Activated T-cell treated with anti-CD3 and anti-CD28 coated beads for 24 hours (primary cell): ENCODE measurements at regions not wholly inside any gene's neighbourhood (a gene's known extent, or its start where the extent isn't known, plus 50 kb on each side); places are given as distances from the start of the nearest gene placed in this dataset.
"Not testable (repeated sequence)": the region's sequence is repeated elsewhere in the genome, so short reads cannot be mapped to it uniquely, and the experiment has no call there.

Experiments
- DNase-seq: peaks from one replicate; pipeline ENCODE4 v3.0.0-alpha.2; 2020; ENCODE audit warnings: low read depth

- DNase-seq, result no peak
Measured at GRCh38 chr16:59540621-59541020, 806.5 kb upstream of the GOT2 start.

DNA sequence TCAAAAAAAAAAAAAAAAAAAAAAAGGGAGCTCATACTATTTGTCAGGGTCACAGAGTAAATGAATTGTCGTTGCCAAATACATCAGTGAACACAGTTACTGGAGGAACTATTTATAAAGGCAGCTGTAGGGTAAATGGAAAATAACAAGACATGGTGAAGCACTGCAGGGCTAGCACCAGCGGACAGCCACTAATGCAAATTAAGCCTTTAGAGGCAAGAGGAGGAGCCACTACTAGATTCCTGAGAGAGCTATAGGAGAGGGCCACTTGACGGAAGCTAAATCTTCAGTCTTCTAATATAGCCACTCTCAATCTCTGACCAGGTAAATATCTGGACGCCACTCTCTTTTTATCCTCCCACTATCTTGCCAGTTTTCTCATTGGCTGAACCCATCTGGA, 801.2 kb upstream of the GOT2 start:
- DNase-seq, result no peak

DNA sequence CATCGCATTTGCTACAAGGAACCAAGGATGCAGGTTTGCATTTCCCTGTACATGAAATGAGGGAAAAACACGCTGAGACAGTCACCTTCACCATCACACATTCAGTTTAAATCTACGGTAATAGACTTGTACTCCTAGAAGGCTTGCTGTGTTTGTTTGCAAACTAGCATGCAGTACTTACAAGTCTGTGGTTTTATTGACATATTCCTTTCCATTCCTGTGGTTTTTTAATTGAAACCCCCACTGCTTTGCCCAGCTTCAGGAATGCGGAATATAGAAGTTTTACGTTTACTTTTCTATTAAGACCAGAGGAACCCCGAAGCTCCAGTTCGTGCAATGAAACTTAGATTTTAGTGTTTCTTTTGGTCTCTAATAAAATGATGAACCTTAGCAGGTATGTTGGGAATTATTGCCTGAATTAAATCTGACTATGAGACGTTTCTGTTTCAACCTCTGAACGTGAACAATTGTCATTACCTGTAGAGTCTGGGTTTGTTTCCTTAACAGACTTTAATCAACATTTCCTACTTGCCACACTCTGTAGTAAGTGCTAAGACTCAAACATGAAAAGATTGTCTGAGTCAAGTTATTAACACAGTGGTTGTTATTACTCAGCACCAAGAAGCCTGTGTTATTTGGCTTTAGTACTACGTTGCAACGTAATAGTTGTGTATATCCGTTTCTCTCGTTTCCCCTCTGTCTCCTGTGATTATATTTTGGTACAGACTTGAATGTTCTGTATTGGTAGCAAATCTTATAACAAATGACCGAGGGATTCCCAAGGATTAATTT, 793.3 kb upstream of the GOT2 start:
- DNase-seq, result no peak

- DNase-seq, result no peak
Measured at GRCh38 chr16:59522826-59523225, 788.7 kb upstream of the GOT2 start.

DNA sequence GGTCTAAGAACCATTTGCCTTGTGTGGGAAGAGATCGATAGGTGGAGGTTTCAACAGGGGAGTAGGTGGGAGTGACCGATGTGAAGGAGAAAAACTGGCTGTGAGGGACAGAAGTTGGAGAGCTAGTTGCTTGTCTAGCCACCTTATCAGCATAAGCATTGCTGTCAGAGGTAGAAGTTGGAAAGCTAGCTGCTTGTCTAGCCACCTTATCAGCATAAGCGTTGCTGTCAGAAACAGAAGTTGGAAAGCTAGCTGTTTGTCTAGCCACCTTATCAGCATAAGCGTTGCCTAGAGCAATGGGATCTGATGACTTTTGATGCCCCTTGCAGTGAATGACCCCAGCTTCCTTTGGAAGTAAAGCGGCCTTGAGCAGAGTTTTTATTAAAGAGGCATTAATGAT, 784.6 kb upstream of the GOT2 start:
- not testable (repeated sequence) for DNase-seq

DNA sequence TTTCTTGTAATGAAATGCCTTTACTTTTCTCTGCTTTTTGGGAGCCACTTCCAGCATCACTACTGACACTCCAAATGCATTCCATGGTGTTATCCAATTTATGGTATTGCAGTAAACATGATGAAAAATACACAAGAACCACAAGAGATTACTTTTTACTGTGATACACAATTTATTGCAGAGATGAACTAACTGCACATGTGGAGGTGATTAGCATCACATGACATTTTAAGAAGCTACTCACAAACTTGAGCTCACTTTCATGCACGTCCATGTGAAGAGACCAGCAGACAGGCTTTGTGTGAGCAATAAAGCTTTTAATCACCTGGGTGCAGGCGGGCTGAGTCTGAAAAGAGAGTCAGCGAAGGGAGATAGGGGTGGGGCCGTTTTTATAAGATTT, 780.5 kb upstream of the GOT2 start:
- DNase-seq, result no peak

GRCh38 chr16:59510008-59510424, 775.9 kb upstream of the GOT2 start:
- DNase-seq, result no peak

DNA sequence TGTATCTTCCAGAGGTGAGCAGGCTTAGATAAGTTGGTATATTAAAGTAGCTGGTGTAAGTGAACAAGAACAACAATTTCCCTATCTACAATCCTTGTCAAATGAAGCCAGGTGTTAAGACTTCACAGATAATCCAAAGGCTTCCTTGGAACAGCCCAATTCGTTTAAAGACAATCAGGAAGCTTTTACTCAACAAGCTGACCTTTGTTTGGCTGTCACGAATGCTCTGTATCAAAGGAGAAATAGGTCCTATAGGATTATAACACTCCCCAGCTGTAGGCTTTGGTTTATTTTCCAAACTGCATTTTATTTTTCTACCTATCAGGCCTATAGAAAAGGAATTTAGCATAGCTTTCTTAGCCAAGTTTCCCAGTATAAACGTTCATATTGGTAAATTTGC, 766.5 kb upstream of the GOT2 start:
- no peak for DNase-seq

- no peak for DNase-seq
Measured at GRCh38 chr16:59487067-59487466, 753.0 kb upstream of the GOT2 start.

GRCh38 chr16:59484833-59485516, 750.9 kb upstream of the GOT2 start:
- DNase-seq, result no peak

- DNase-seq, result no peak
Measured at GRCh38 chr16:59478838-59479237, 744.7 kb upstream of the GOT2 start.

GRCh38 chr16:59470556-59470955, 736.4 kb upstream of the GOT2 start:
- no peak for DNase-seq

GRCh38 chr16:59469266-59469665, 735.1 kb upstream of the GOT2 start:
- no peak for DNase-seq

DNA sequence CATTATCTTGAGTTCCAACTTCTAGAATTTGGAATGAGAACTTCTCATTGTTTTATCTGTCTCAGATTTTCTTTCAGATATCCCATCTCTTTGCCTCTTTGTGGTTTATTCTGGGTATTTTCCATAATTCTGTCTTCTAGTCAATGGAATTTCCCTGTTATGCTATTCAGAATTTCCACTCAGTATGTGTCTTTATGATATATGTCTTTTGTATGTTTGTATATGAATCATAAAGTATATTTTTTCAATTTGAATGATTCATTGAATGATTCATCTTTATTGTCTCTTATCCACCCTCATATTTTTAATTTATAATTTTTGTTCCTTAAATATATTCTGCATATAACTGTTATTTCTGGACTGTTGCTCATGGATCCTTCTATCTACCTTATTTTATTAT, 729.7 kb upstream of the GOT2 start:
- no peak for DNase-seq

DNA sequence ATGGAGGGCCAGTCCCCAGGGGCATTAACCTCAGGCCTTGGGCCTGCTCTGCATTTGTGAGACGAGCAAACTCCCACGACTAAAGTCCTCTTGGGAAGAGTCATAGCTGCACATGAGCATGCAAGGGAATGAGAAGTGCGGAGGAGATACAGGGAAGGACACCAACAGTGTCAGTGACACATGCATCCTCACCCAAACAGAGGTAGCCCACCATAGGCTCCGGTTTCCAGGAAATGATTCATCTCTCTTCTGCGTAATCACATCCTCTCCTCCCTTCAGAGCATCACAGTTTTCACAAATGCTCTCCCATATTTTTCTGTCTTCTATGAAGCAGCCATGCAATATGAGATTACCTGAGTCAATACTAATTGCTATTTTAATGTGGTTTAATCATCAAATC, 725.7 kb upstream of the GOT2 start:
- DNase-seq, result no peak

DNA sequence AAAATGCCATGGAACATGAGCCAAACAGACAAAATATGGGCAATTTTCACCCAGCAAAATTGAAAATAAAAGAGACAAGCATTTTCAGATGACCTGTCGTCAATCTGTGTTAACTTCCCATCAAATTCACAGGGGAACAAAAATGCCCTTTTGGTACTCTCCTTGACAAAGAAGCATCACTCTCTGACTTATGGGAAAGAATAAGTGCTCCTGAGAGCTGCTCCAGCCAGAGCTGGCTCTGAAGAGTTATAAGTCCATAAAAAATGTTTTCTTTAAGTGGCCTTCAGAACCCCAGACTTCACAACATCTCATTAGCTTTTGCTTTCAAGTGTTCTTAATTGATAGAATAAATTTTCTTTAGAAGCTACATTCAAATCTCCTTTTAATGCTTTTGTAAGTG, 721.4 kb upstream of the GOT2 start:
- no peak for DNase-seq

DNA sequence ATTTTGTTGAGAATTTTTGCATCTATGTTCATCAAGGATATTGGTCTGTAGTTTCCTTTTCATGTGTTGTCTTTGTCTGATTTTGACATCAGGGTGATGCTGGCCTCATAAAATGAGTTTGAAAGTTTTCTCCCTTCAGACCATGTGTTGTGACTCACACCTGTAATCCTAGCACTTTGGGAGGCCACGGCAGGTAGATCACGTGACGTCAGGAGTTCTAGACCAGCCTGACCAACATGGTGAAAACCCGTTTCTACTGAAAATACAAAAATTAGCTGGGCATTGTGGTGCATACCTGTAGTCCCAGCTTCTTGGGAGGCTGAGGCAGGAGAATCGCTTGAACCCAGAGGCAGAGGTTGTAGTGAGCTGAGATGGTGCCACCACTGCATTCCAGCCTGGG, 716.4 kb upstream of the GOT2 start:
- not testable (repeated sequence) for DNase-seq

- DNase-seq, result no peak
Measured at GRCh38 chr16:59440502-59440901, 706.4 kb upstream of the GOT2 start.

DNA sequence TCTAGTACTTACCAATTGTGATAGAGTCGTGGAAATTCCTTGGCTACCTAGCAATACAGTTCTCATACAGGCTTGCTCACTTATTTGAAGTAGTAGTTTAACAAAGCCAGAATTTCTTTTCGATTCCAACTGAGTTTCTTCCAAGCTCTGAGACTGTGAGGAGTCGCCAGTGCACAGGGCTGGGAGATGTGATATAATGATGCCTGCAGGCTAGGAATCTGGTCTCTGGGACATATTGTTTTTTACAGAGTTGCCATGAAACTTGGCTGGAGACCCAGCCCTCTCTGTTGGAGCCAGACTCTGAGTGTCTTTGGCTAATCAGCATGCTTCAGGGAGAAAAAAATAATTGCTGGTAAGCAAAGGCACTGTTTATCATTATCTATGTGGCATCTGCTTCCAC, 698.8 kb upstream of the GOT2 start:
- DNase-seq, result no peak

- DNase-seq, result no peak
Measured at GRCh38 chr16:59432276-59432675, 698.2 kb upstream of the GOT2 start.

DNA sequence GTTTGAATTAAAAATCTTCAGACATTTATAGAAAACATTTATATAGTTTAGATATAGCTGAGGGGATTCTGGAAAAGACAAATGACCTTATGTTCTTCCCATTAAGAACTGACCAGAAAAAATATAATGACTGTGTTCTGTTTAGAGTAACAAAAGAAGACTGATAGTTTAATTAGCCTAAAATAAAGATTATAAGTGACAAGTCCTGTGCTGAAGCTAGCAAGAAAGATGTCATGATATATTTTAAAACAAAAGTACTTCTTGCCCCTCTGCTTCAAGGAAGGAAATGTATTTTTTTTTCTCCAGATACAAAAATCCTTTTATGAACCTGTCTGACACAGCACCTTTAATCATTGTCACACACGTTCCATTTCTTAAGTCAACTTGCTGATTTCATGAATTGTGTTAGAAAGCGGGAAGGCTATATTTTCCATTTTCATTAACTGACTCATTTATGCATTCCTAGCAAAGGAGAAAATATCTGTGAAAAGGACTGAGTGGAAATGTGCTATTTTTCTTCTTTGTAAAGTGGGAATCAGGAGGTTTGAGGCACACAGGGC, 690.7 kb upstream of the GOT2 start:
- DNase-seq, result no peak

GRCh38 chr16:59411961-59412841, 678.1 kb upstream of the GOT2 start:
- no peak for DNase-seq
